ENCODE measurements at regions not wholly inside any gene's neighbourhood (a gene's known extent, or its start where the extent isn't known, plus 50 kb on each side); places are given as distances from the start of the nearest gene placed in this dataset.
"Not testable (repeated sequence)": the region's sequence is repeated elsewhere in the genome, so short reads cannot be mapped to it uniquely, and the experiment has no call there.

GRCh38 chr10:33609546-33609945, 275.1 kb upstream of the NRP1 start:
- no peak for DNase-seq

- DNase-seq, result no peak
These were observed 267.8 kb upstream of the NRP1 start for GRCh38 chr10:33602278-33602677.

GRCh38 chr10:33600381-33600780, 265.9 kb upstream of the NRP1 start:
- DNase-seq, result no peak

GRCh38 chr10:33596422-33596821, 262.0 kb upstream of the NRP1 start:
- no peak for DNase-seq

GRCh38 chr10:33594475-33594874, 260.0 kb upstream of the NRP1 start:
- no peak for DNase-seq

GRCh38 chr10:33588974-33589600, 254.6 kb upstream of the NRP1 start:
- DNase-seq, result no peak

GRCh38 chr10:33584596-33584995, 250.1 kb upstream of the NRP1 start:
- DNase-seq, result not testable (repeated sequence)

GRCh38 chr10:33579996-33580395, 245.5 kb upstream of the NRP1 start:
- DNase-seq, result no peak

- DNase-seq, result no peak
These were observed 239.1 kb upstream of the NRP1 start for GRCh38 chr10:33573606-33574005.

- no peak for DNase-seq
These were observed 237.1 kb upstream of the NRP1 start for GRCh38 chr10:33571616-33572015.

- DNase-seq, result no peak
These were observed 236.0 kb upstream of the NRP1 start for GRCh38 chr10:33570495-33570894.

GRCh38 chr10:33569702-33570101, 235.2 kb upstream of the NRP1 start:
- DNase-seq, result no peak

- DNase-seq, result no peak
These were observed 232.0 kb upstream of the NRP1 start for GRCh38 chr10:33566426-33566825.

- DNase-seq, result no peak
These were observed 231.5 kb upstream of the NRP1 start for GRCh38 chr10:33566001-33566400.

- no peak for DNase-seq
These were observed 230.8 kb upstream of the NRP1 start for GRCh38 chr10:33565231-33565630.

GRCh38 chr10:33559105-33559504, 224.6 kb upstream of the NRP1 start:
- no peak for DNase-seq

GRCh38 chr10:33557313-33557712, 222.8 kb upstream of the NRP1 start:
- DNase-seq, result no peak

- DNase-seq, result no peak
These were observed 222.2 kb upstream of the NRP1 start for GRCh38 chr10:33556620-33557019.

GRCh38 chr10:33556103-33556502, 221.6 kb upstream of the NRP1 start:
- no peak for DNase-seq

- no peak for DNase-seq
These were observed 219.5 kb upstream of the NRP1 start for GRCh38 chr10:33553748-33554571.

GRCh38 chr10:33552290-33552689, 217.8 kb upstream of the NRP1 start:
- DNase-seq, result no peak

- no peak for DNase-seq
These were observed 216.3 kb upstream of the NRP1 start for GRCh38 chr10:33550811-33551210.

GRCh38 chr10:33547976-33548375, 213.5 kb upstream of the NRP1 start:
- DNase-seq, result no peak

GRCh38 chr10:33546031-33546430, 211.6 kb upstream of the NRP1 start:
- DNase-seq, result no peak
